Heart left ventricle (tissue), 16 donors: ENCODE measurements at regions not wholly inside any gene's neighbourhood (a gene's known extent, or its start where the extent isn't known, plus 50 kb on each side); places are given as distances from the start of the nearest gene placed in this dataset.

Source experiments
- ATAC-seq, 4 donors: fragments of 200-7000 bp; cut with Tn5 transposase; one replicate each; pipeline ENCODE4 v1.9.1; 2020 to 2022; ENCODE audit warnings: moderate library complexity in 4 of 4, mild to moderate bottlenecking in 3 of 4, moderate number of reproducible peaks in 1 of 4
- DNase-seq, 5 donors: peaks; one replicate each; pipeline ENCODE4 v3.0.0-alpha.2; 2020
- H3K27ac ChIP-seq, 12 donors: fragments of 200-600 bp; sonication (generic) in 4 of 12; one replicate each; pipeline versions ENCODE4 v1.5.0 to v1.8.0; 2016 to 2022; ENCODE audit warnings: mild to moderate bottlenecking in 2 of 12
- H3K27me3 ChIP-seq, 9 donors: fragments of 200-600 bp; sonication (generic) in 2 of 9; one replicate each; pipeline versions ENCODE4 v1.5.1 to v1.8.0; 2016 to 2022; ENCODE audit warnings: mild to moderate bottlenecking in 3 of 9
- H3K36me3 ChIP-seq, 9 donors: fragments of 200-600 bp; sonication (generic) in 2 of 9; one replicate each; pipeline versions ENCODE4 v1.5.0 to v1.8.0; 2018 to 2022; ENCODE audit warnings: mild to moderate bottlenecking in 2 of 9
- H3K4me1 ChIP-seq, 12 donors: fragments of 200-600 bp; sonication (generic) in 4 of 12; one replicate each; pipeline versions ENCODE4 v1.5.0 to v1.8.0; 2016 to 2022; ENCODE audit warnings: mild to moderate bottlenecking in 3 of 12
- H3K4me3 ChIP-seq, 12 donors: fragments of 200-600 bp; sonication (generic) in 4 of 12; one replicate each; pipeline versions ENCODE4 v1.5.0 to v1.8.0; 2017 to 2022; ENCODE audit warnings: mild to moderate bottlenecking in 9 of 12, moderate library complexity in 4 of 12
- H3K9me3 ChIP-seq, 12 donors: fragments of 200-600 bp; sonication (generic) in 4 of 12; one replicate each; pipeline versions ENCODE4 v1.5.0 to v1.8.0; 2016 to 2022; ENCODE audit warnings: mild to moderate bottlenecking in 1 of 12
- CTCF ChIP-seq, 12 donors: fragments of 200-600 bp; sonication (generic) in 4 of 12; IDR thresholded peaks; one replicate each; pipeline versions ENCODE4 v1.5.0 to v1.8.0; 2018 to 2022; ENCODE audit warnings: antibody characterized with exemption in 12 of 12, mild to moderate bottlenecking in 5 of 12
- POLR2A ChIP-seq, 2 donors: fragments of 450-650 bp; IDR thresholded peaks; one replicate each; pipeline ENCODE4 v1.6.1; 2017; ENCODE audit warnings: antibody characterized with exemption in 2 of 2, mild to moderate bottlenecking in 2 of 2, moderate library complexity in 2 of 2
- WGBS, 4 donors: extraction: QIAGEN DNeasy Blood & Tissue Kit in 2 of 4; methylation state at CpG; one replicate each; pipeline versions ENCODE4 v1.1.5 to v1.1.7; 2013 to 2018; 5-methylcytosine and 5-hydroxymethylcytosine counted together
- intact Hi-C, 10 donors: fragments of 100-400 bp; cut with DNase I; formaldehyde crosslinking; loops; one replicate each; pipeline versions ENCODE4 v1.11.1 to v1.14.2; 2022
- donor health status: ischemic (EF 13 %, LVEDD 7.1; RV severe dilation, severe dysfunction).
- donor health status: healthy with polysubstance abuse.
- donor health status: DM: no; HTN: yes; CAD: no.
- donor health status: DM: no; HTN: no; CAD: no.
- donor health status: ischemic (EF 25% LVEDD 6.9; RV normal size, moderate dysfunction).
- donor health status: ischemic (EF 25% LVEDD 5.7; RV mildly dilated, moderate dysfunction).
- donor health status: healthy.
- donor health status: DM: yes; HTN: yes; CAD: no.
- donor health status: ischemic (EF 35%, LVEDD 5.7; RV mildly dilated, moderate dysfunction).
- donor health status: nonischemic (EF 11% LVEDD 7.7; RV severe dilation, severe dysfunction).
- donor health status: DM: yes; HTN: yes; CAD: no.
- donor health status: PGD.
- donor health status: ischemic (EF 29% LVEDD 5.4; RV normal size, mild dysfunction).
- donor health status: nonischemic (EF 23%, LVEDD 6.1; RV moderate dilation, normal function).

- intact Hi-C loops: no loop called here
- no peak overlapping the region for H3K4me3 ChIP-seq
- ATAC-seq: no peak
- H3K4me1 ChIP-seq: peaks cover 0 to 16% (median 7%) of the 10 kb centered on the region in 12 donors
- no peak for TF ChIP-seq POLR2A (IDR thresholded peaks at IDR 0.05)
- no peak for TF ChIP-seq CTCF (IDR thresholded peaks at IDR 0.05)
- DNase-seq: no peak
- H3K36me3 ChIP-seq: no peaks in the 10 kb centered on the region
- H3K9me3 ChIP-seq: no peaks in the 10 kb centered on the region
- WGBS, 4 donors: 89 to 91% (median 91%) methylated on average over 3 of the region's 3 CpGs
- no peak overlapping the region for H3K27ac ChIP-seq
- H3K27me3 ChIP-seq: no peaks in the 10 kb centered on the region
These were observed 368.8 kb upstream of the ZMIZ1 start for GRCh38 chr10:78699971-78700370.

GRCh38 chr10:78700413-78700812 is 368.4 kb upstream of the ZMIZ1 start:
- Histone ChIP-seq H3K27me3 (no peaks in the 10 kb centered on the region), H3K27ac (no peak overlapping the region), H3K9me3 (no peaks in the 10 kb centered on the region), H3K4me1 (peaks cover 0 to 16% (median 7%) of the 10 kb centered on the region in 12 donors), H3K4me3 (no peak overlapping the region), H3K36me3 (no peaks in the 10 kb centered on the region)
- intact Hi-C loops: no loop called here
- TF ChIP-seq CTCF (IDR thresholded peaks at IDR 0.05) (no peak), POLR2A (IDR thresholded peaks at IDR 0.05) (no peak)
- ATAC-seq: peak in 3 of 4 donors; percentile 57 to 80 (median 70)
- DNase-seq: peak in 4 of 5 donors; percentile 36 to 51 (median 46)

- H3K9me3 ChIP-seq: no peaks in the 10 kb centered on the region
- TF ChIP-seq POLR2A (IDR thresholded peaks at IDR 0.05): no peak
- no peak for TF ChIP-seq CTCF (IDR thresholded peaks at IDR 0.05)
- H3K27me3 ChIP-seq: no peaks in the 10 kb centered on the region
- 92 to 100% (median 94%) methylated on average over 2 of the region's 2 CpGs for WGBS, 4 donors
- H3K27ac ChIP-seq: no peak overlapping the region
- H3K36me3 ChIP-seq: no peaks in the 10 kb centered on the region
- DNase-seq (no peak), ATAC-seq (no peak)
- H3K4me3 ChIP-seq: no peak overlapping the region
- intact Hi-C loops: no loop called here
- H3K4me1 ChIP-seq: peaks cover 0 to 16% (median 7%) of the 10 kb centered on the region in 12 donors
These were observed 367.8 kb upstream of the ZMIZ1 start for GRCh38 chr10:78700816-78701520.

- Histone ChIP-seq H3K9me3 (no peaks in the 10 kb centered on the region), H3K27ac (no peak overlapping the region), H3K27me3 (no peaks in the 10 kb centered on the region), H3K4me1 (peaks cover 0 to 16% (median 7%) of the 10 kb centered on the region in 12 donors), H3K36me3 (no peaks in the 10 kb centered on the region), H3K4me3 (no peak overlapping the region)
- WGBS, 4 donors: 95 to 98% (median 96%) methylated on average over 8 of the region's 8 CpGs
- ATAC-seq (no peak), DNase-seq (no peak)
- TF ChIP-seq POLR2A (IDR thresholded peaks at IDR 0.05) (no peak), CTCF (IDR thresholded peaks at IDR 0.05) (no peak)
- intact Hi-C loops: no loop called here
These were observed 366.6 kb upstream of the ZMIZ1 start for GRCh38 chr10:78702186-78702585.
